Retinal pigment epithelial cell (primary cell): ENCODE measurements at regions not wholly inside any gene's neighbourhood (a gene's known extent, or its start where the extent isn't known, plus 50 kb on each side); places are given as distances from the start of the nearest gene placed in this dataset.

Source experiments
- DNase-seq: peaks from one replicate; pipeline ENCODE4 v3.0.0-alpha.2; 2010; ENCODE audit warnings: low read depth
- H3K4me3 ChIP-seq: 2 replicates; pipeline ENCODE4 v1.5.1; 2011; ENCODE audit warnings: mild to moderate bottlenecking, low read length, control low read depth, moderate library complexity
- CTCF ChIP-seq: conservative IDR thresholded peaks from 2 replicates; pipeline ENCODE4 v1.5.1; 2011; ENCODE audit warnings: low read depth, low read length, control low read depth, inconsistent platforms

- H3K4me3 ChIP-seq, result no peak overlapping the region
- no peak for DNase-seq
- no peak for TF ChIP-seq CTCF
These were observed 239.8 kb upstream of the SALL1 start for GRCh38 chr16:51390877-51391276.

GRCh38 chr16:51389881-51390280, 238.8 kb upstream of the SALL1 start:
- DNase-seq, result no peak
- H3K4me3 ChIP-seq, result no peak overlapping the region
- no peak for TF ChIP-seq CTCF

- no peak for DNase-seq
- no peak overlapping the region for H3K4me3 ChIP-seq
- no peak for TF ChIP-seq CTCF
These were observed 237.5 kb upstream of the SALL1 start for GRCh38 chr16:51388516-51388951.

- no peak overlapping the region for H3K4me3 ChIP-seq
- TF ChIP-seq CTCF, result no peak
- no peak for DNase-seq
These were observed 232.8 kb upstream of the SALL1 start for GRCh38 chr16:51383909-51384308.

GRCh38 chr16:51382940-51383339, 231.9 kb upstream of the SALL1 start:
- no peak for TF ChIP-seq CTCF
- DNase-seq, result no peak
- no peak overlapping the region for H3K4me3 ChIP-seq

- no peak for TF ChIP-seq CTCF
- no peak overlapping the region for H3K4me3 ChIP-seq
- DNase-seq, result peak; percentile 27
These were observed 231.1 kb upstream of the SALL1 start for GRCh38 chr16:51382211-51382610.

GRCh38 chr16:51376080-51376479, 225.0 kb upstream of the SALL1 start:
- H3K4me3 ChIP-seq, result no peak overlapping the region
- TF ChIP-seq CTCF, result peak; percentile 14
- no peak for DNase-seq
